Peyer's patch (tissue), 4 donors: ENCODE measurements at regions not wholly inside any gene's neighbourhood (a gene's known extent, or its start where the extent isn't known, plus 50 kb on each side); places are given as distances from the start of the nearest gene placed in this dataset.

Experiments
- CTCF ChIP-seq, 6 experiments: fragments of 450-650 bp in 4 of 6; fragments of 200-600 bp in 2 of 6; sonication (generic) in 1 of 6; IDR thresholded peaks; one replicate each; pipeline ENCODE4 v1.5.1; 2017 to 2019; ENCODE audit warnings: antibody characterized with exemption in 6 of 6, mild to moderate bottlenecking in 3 of 6, moderate library complexity in 1 of 6
- POLR2A ChIP-seq, 2 donors: fragments of 450-650 bp; IDR thresholded peaks; one replicate each; pipeline ENCODE4 v1.5.1; 2017; ENCODE audit warnings: antibody characterized with exemption in 2 of 2, mild to moderate bottlenecking in 2 of 2, moderate library complexity in 2 of 2

- no peak for TF ChIP-seq CTCF (IDR thresholded peaks at IDR 0.05)
- no peak for TF ChIP-seq POLR2A (IDR thresholded peaks at IDR 0.05)
Observed at GRCh38 chr1:60823151-60823550, 259.2 kb upstream of the NFIA start.
